H1 (cell line): ENCODE measurements at regions not wholly inside any gene's neighbourhood (a gene's known extent, or its start where the extent isn't known, plus 50 kb on each side); places are given as distances from the start of the nearest gene placed in this dataset.

Experiments used
- CTCF ChIA-PET: fragments of 300-600 bp; sonication (Branson Sonifier 250); formaldehyde crosslinking; loops from one replicate; lab custom pipeline; 2021; ENCODE audit not compliant: partially characterized antibody; lab: Charles Lee
- POLR2A ChIA-PET: fragments of 300-600 bp; sonication (Branson Sonifier 250); formaldehyde crosslinking; loops from one replicate; lab custom pipeline; 2021; ENCODE audit warnings: inconsistent platforms; ENCODE audit not compliant: partially characterized antibody; lab: Charles Lee
- DNase-seq, 2 experiments: peaks; one replicate each; pipeline versions ENCODE4 v3.0.0 to v3.0.0-alpha.2; 2010 to 2022; ENCODE audit warnings: low spot score in 2 of 2, low read depth in 1 of 2, mixed read lengths in 1 of 2
- FAIRE-seq: peaks from 2 replicates; lab custom pipeline; 2011; peaks lifted over from hg19 to GRCh38; lab: Jason Lieb, UNC
- H2AFZ ChIP-seq: 2 replicates; pipeline ENCODE4 v1.8.1; 2012; ENCODE audit warnings: low read length, inconsistent platforms
- H2AK5ac ChIP-seq: 2 replicates; pipeline ENCODE4 v1.6.1; 2013; ENCODE audit warnings: low read depth, low read length
- H2BK120ac ChIP-seq: replicated peaks from 2 replicates; pipeline ENCODE3; 2013; ENCODE audit warnings: low read depth, low read length, inconsistent platforms
- H2BK12ac ChIP-seq: 2 replicates; pipeline ENCODE4 v1.6.1; 2013; ENCODE audit warnings: low read depth, low read length
- H2BK15ac ChIP-seq: 2 replicates; pipeline ENCODE4 v1.6.1; 2013; ENCODE audit warnings: low read length
- H2BK20ac ChIP-seq: 2 replicates; pipeline ENCODE4 v1.6.1; 2013; ENCODE audit warnings: low read length
- H2BK5ac ChIP-seq: 2 replicates; pipeline ENCODE4 v1.6.1; 2013; ENCODE audit warnings: low read depth, low read length
- H3K14ac ChIP-seq: 2 replicates; pipeline ENCODE4 v1.6.1; 2013; ENCODE audit warnings: inconsistent platforms; ENCODE audit not compliant: insufficient read length
- H3K18ac ChIP-seq: 2 replicates; pipeline ENCODE4 v1.6.1; 2013; ENCODE audit warnings: low read length; ENCODE audit errors: extremely low read depth
- H3K23ac ChIP-seq: 2 replicates; pipeline ENCODE4 v1.6.1; 2013; ENCODE audit warnings: inconsistent platforms; ENCODE audit not compliant: insufficient read length
- H3K23me2 ChIP-seq: 2 replicates; pipeline ENCODE4 v1.6.1; 2013; ENCODE audit warnings: low read depth, low read length
- H3K27ac ChIP-seq: 2 replicates; pipeline ENCODE4 v1.6.1; 2011; ENCODE audit warnings: low read depth, low read length, inconsistent platforms
- H3K27me3 ChIP-seq, 4 experiments: replicated peaks in 1 of 4; 1 replicate in 1 of 4; 2 replicates in 3 of 4; pipeline versions ENCODE4 v1.6.1 to v1.8.1; 2011 to 2013; ENCODE audit warnings: low read length in 3 of 4, mild to moderate bottlenecking in 3 of 4, inconsistent platforms in 2 of 4, mixed read lengths in 2 of 4, moderate library complexity in 1 of 4; ENCODE audit not compliant: control insufficient read depth in 3 of 4, insufficient read depth in 3 of 4; ENCODE audit errors: extremely low read depth in 1 of 4
- H3K36me3 ChIP-seq, 4 experiments: 2 replicates each; pipeline versions ENCODE4 v1.6.1 to v1.8.1; 2011 to 2013; ENCODE audit warnings: mild to moderate bottlenecking in 4 of 4, low read length in 3 of 4, moderate library complexity in 2 of 4, control low read depth in 1 of 4, inconsistent platforms in 1 of 4; ENCODE audit not compliant: insufficient read depth in 4 of 4, control insufficient read depth in 2 of 4
- H3K4ac ChIP-seq: replicated peaks from 2 replicates; pipeline ENCODE3; 2013; ENCODE audit warnings: low read length, low read depth, mixed read lengths, inconsistent platforms; ENCODE audit not compliant: insufficient read length
- H3K4me1 ChIP-seq, 4 experiments: replicated peaks in 1 of 4; 1 replicate in 1 of 4; 2 replicates in 3 of 4; pipeline versions ENCODE4 v1.6.1 to v1.8.1; 2011 to 2013; ENCODE audit warnings: low read length in 3 of 4, inconsistent platforms in 2 of 4, mixed read lengths in 1 of 4; ENCODE audit not compliant: insufficient read depth in 4 of 4, control insufficient read depth in 3 of 4
- H3K4me2 ChIP-seq, 2 experiments: 2 replicates each; pipeline versions ENCODE4 v1.6.1 to v1.8.1; 2011 to 2013; ENCODE audit warnings: low read depth in 2 of 2, low read length in 2 of 2, control low read depth in 1 of 2, inconsistent platforms in 1 of 2, mild to moderate bottlenecking in 1 of 2; ENCODE audit not compliant: insufficient read depth in 1 of 2
- H3K4me3 ChIP-seq, 4 experiments: fragments of 200-600, 300-600 bp in 1 of 4; sonication (generic), shearing (Covaris generic), sonication (Bioruptor Twin) in 1 of 4; 2 replicates each; pipeline versions ENCODE4 v1.5.1 to v1.8.1; 2011 to 2016; ENCODE audit warnings: low read length in 4 of 4, low read depth in 3 of 4, control low read depth in 2 of 4, inconsistent platforms in 2 of 4, mild to moderate bottlenecking in 2 of 4, mixed read lengths in 1 of 4, moderate library complexity in 1 of 4; ENCODE audit not compliant: insufficient read depth in 2 of 4; ENCODE audit errors: extremely low read depth in 1 of 4
- H3K56ac ChIP-seq: replicated peaks from 2 replicates; pipeline ENCODE3; 2013; ENCODE audit warnings: low read depth, mild to moderate bottlenecking, mixed read lengths, low read length, inconsistent platforms; ENCODE audit not compliant: insufficient read length
- H3K79me1 ChIP-seq: 2 replicates; pipeline ENCODE4 v1.6.1; 2013; ENCODE audit warnings: low read depth, low read length, control low read depth
- H3K79me2 ChIP-seq, 2 experiments: 2 replicates each; pipeline versions ENCODE4 v1.6.1 to v1.8.1; 2012 to 2013; ENCODE audit warnings: low read length in 2 of 2, mild to moderate bottlenecking in 2 of 2, inconsistent platforms in 1 of 2; ENCODE audit not compliant: insufficient read depth in 2 of 2, control insufficient read depth in 1 of 2
- H3K9ac ChIP-seq, 4 experiments: replicated peaks in 1 of 4; 1 replicate in 1 of 4; 2 replicates in 3 of 4; pipeline versions ENCODE4 v1.6.1 to v1.8.1; 2011 to 2013; ENCODE audit warnings: low read depth in 3 of 4, low read length in 3 of 4, control low read depth in 2 of 4, mild to moderate bottlenecking in 2 of 4, moderate library complexity in 2 of 4, inconsistent platforms in 1 of 4; ENCODE audit errors: extremely low read depth in 1 of 4
- H3K9me3 ChIP-seq, 2 experiments: 2 replicates each; pipeline versions ENCODE4 v1.6.1 to v1.8.1; 2012 to 2013; ENCODE audit warnings: mild to moderate bottlenecking in 2 of 2, moderate library complexity in 2 of 2, control low read depth in 1 of 2, inconsistent platforms in 1 of 2, low read depth in 1 of 2, low read length in 1 of 2, mixed read lengths in 1 of 2; ENCODE audit not compliant: insufficient read depth in 2 of 2
- H4K20me1 ChIP-seq, 2 experiments: replicated peaks in 1 of 2; 2 replicates each; pipeline versions ENCODE3 to v1.8.1; 2011 to 2013; ENCODE audit warnings: inconsistent platforms in 2 of 2, low read length in 2 of 2, mild to moderate bottlenecking in 1 of 2; ENCODE audit not compliant: insufficient read depth in 2 of 2, control insufficient read depth in 1 of 2
- H4K5ac ChIP-seq: 2 replicates; pipeline ENCODE4 v1.6.1; 2013; ENCODE audit warnings: low read length, low read depth, mixed read lengths, inconsistent platforms; ENCODE audit not compliant: insufficient read length
- H4K8ac ChIP-seq: 2 replicates; pipeline ENCODE4 v1.8.0; 2013; ENCODE audit warnings: mild to moderate bottlenecking, moderate library complexity, low read length, inconsistent platforms; ENCODE audit not compliant: insufficient read depth; ENCODE audit errors: extremely low read depth
- H4K91ac ChIP-seq: replicated peaks from 2 replicates; pipeline ENCODE3; 2013; ENCODE audit warnings: low read length, mixed read lengths, inconsistent platforms; ENCODE audit not compliant: insufficient read length
- BRCA1 ChIP-seq: IDR thresholded peaks from 2 replicates; pipeline ENCODE4 v1.6.1; 2012; ENCODE audit warnings: low read depth, low read length, improper control_type of control experiment
- PHF8 ChIP-seq: fragments of 200-600 bp; sonication (generic); conservative IDR thresholded peaks from 2 replicates; pipeline ENCODE4 v1.7.1; 2012; ENCODE audit warnings: low read depth, mild to moderate bottlenecking, inconsistent platforms, low read length, moderate library complexity
- WGBS, 2 experiments: shearing (Covaris generic) in 1 of 2; methylation state at CpG; one replicate each; pipeline versions ENCODE4 v1.1.6 to v1.1.7; 2013 to 2015; ENCODE audit warnings: low lambda C conversion rate in 2 of 2, mixed read lengths in 2 of 2, inconsistent platforms in 1 of 2, low coverage in 1 of 2, missing lambda C conversion rate in 1 of 2; ENCODE audit not compliant: insufficient replicate concordance in 2 of 2, insufficient coverage in 1 of 2, insufficient read length in 1 of 2; ENCODE audit errors: extremely low coverage in 1 of 2, missing lambda C conversion rate in 1 of 2; 5-methylcytosine and 5-hydroxymethylcytosine counted together

DNA sequence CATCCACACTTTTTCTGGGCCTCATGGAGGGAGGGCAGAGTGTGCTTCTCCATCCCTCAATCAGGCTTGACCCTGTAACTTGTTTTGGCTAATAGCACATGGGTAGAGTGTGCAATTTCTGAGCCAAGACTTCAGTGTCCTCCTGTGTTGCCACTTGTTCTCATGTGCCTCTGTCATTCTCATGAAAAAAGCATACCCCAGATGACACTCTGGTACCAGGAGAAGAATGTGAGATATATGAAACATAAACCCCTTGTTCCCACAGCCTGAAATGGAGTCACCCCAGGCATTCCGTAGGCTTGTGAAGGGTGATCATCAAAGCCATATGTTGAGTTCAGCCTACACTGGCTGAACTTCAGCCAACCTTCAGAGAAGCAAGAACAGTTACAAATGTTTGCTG is 239.2 kb upstream of the MIR17HG start:
- Histone ChIP-seq H2BK12ac (no peak overlapping the region), H3K9me3 (no peaks in the 10 kb centered on the region; a peak in 1 of 4 replicates), H3K4ac (no peak overlapping the region), H4K5ac (no peak overlapping the region), H2BK20ac (no peak overlapping the region), H3K4me1 (no peaks in the 10 kb centered on the region), H3K27me3 (peaks cover 0 to 1% (median 0%) of the 10 kb centered on the region in 4 experiments; a peak in 1 of 7 replicates), H4K91ac (no peak overlapping the region), H3K9ac (no peak overlapping the region), H3K79me1 (no peaks in the 10 kb centered on the region)
- FAIRE-seq = no peak
- TF ChIP-seq PHF8 (no peak), BRCA1 (no peak)
- TF ChIP-seq, all 59 proteins: peak for 0
- Histone ChIP-seq H3K18ac (no peak overlapping the region), H2AK5ac (no peak overlapping the region), H3K79me2 (no peaks in the 10 kb centered on the region), H3K14ac (no peak overlapping the region), H3K56ac (no peak overlapping the region), H2BK5ac (no peak overlapping the region), H3K23me2 (no peaks in the 10 kb centered on the region), H2BK15ac (no peak overlapping the region), H2AFZ (no peak overlapping the region), H2BK120ac (no peak overlapping the region), H3K27ac (no peak overlapping the region), H4K8ac (no peak overlapping the region), H3K23ac (no peak overlapping the region), H4K20me1 (no peaks in the 10 kb centered on the region), H3K4me3 (no peak overlapping the region), H3K4me2 (no peak overlapping the region), H3K36me3 (no peaks in the 10 kb centered on the region)
- DNase-seq = no peak
- 81% methylated on average over 1 of the region's 1 CpG; no CpG with 5 or more reads in 1 of the 2 experiments for WGBS, 2 experiments
- ChIA-PET CTCF (no interaction called here), POLR2A (no interaction called here)
